Rectal smooth muscle tissue (tissue), 1 donor: ENCODE measurements at regions not wholly inside any gene's neighbourhood (a gene's known extent, or its start where the extent isn't known, plus 50 kb on each side); places are given as distances from the start of the nearest gene placed in this dataset.
"Not testable (repeated sequence)": the region's sequence is repeated elsewhere in the genome, so short reads cannot be mapped to it uniquely, and the experiment has no call there.

Source experiments
- H3K27ac ChIP-seq: one replicate; pipeline ENCODE4 v1.7.0; 2013; ENCODE audit warnings: low read depth, low read length, inconsistent platforms
- H3K27me3 ChIP-seq: one replicate; pipeline ENCODE4 v1.7.0; 2013; ENCODE audit warnings: low read length; ENCODE audit not compliant: control insufficient read depth, insufficient read depth
- H3K36me3 ChIP-seq: one replicate; pipeline ENCODE4 v1.7.0; 2013; ENCODE audit warnings: low read length; ENCODE audit not compliant: control insufficient read depth, insufficient read depth
- H3K4me1 ChIP-seq: one replicate; pipeline ENCODE4 v1.7.0; 2013; ENCODE audit warnings: low read length; ENCODE audit not compliant: control insufficient read depth, insufficient read depth
- H3K4me3 ChIP-seq: one replicate; pipeline ENCODE4 v1.7.0; 2013; ENCODE audit warnings: low read length
- H3K9ac ChIP-seq: one replicate; pipeline ENCODE4 v1.7.0; 2013; ENCODE audit warnings: low read length

DNA sequence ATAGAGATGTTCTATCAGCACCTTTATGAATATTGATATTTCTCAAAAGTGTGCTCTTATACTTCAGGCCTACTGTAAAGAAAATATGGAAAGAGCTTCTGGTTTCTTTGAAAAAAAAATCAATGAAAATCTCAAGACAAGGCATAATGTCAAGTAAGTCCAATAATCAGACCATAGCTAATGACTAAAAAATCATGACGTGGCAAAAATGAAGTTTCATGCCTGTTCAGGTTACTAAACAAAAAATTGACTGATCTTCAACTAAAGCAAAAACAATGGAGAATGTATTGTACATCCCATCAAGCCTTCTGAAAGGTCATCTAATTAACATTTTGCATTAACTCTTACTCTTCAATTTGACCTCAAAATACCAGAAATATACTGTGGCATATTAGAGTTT lies 824.4 kb downstream of the EPHA4 start:
- Histone ChIP-seq H3K27me3 (no peaks in the 10 kb centered on the region), H3K9ac (no peak overlapping the region), H3K27ac (no peak overlapping the region), H3K4me1 (no peaks in the 10 kb centered on the region), H3K4me3 (no peak overlapping the region), H3K36me3 (no peaks in the 10 kb centered on the region)

DNA sequence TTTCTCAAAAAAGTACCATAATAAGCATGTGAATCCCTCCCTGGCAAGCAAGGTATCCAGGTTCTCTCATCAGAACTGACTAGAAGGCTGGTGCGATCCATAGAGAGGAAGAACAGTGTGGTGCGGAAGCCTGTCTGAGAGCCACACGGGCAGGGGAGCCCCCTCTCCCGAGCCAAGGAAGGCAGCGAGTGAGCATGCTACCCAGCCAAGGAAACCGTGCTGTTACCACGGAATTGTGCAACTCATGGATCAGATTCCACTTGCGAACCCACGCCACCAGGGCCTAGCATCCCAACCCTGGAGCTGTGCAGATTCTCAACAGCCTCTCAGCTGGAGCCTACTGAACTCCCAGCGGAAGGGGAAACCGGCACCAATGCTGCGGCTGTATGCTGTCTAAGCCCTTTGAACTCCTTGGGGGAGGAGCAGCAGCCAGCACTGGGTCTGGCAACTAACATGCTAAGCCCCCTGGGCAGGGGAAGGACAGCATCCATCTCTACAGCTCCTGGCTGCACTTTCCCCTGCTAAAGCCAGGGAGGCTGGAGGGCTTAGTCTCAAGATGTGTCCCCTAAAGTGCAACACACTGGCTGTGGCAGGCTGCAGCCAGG lies 823.1 kb downstream of the EPHA4 start:
- no peak overlapping the region for H3K9ac ChIP-seq
- H3K4me1 ChIP-seq = no peaks in the 10 kb centered on the region
- H3K4me3 ChIP-seq = no peak overlapping the region
- H3K27ac ChIP-seq = no peak overlapping the region
- H3K36me3 ChIP-seq = no peaks in the 10 kb centered on the region
- no peaks in the 10 kb centered on the region for H3K27me3 ChIP-seq

- Histone ChIP-seq H3K36me3 (no peaks in the 10 kb centered on the region), H3K9ac (no peak overlapping the region), H3K27ac (no peak overlapping the region), H3K4me1 (no peaks in the 10 kb centered on the region), H3K4me3 (no peak overlapping the region), H3K27me3 (no peaks in the 10 kb centered on the region)
Measured at GRCh38 chr2:220753486-220753885, 818.6 kb downstream of the EPHA4 start.

DNA sequence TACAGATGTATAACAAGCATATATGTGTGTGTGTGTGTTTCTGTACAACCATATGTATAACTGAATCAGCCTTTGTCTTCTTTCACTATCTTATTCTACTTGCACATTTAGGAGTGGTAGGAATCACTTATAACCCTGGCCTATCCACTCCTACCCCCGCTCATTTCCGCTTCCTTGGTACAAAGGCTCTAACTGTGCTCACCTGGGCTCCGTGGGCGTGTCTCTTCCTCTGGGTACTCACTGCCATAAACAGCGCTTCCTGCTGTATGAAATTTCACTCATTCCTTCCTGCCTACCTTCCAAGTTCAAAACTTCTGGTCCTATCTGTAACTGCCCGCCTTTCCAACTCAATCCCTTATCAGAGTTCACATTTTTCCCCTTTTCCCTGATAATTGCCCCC lies 815.5 kb downstream of the EPHA4 start:
- no peak overlapping the region for H3K9ac ChIP-seq
- H3K4me1 ChIP-seq = no peaks in the 10 kb centered on the region
- no peak overlapping the region for H3K27ac ChIP-seq
- no peak overlapping the region for H3K4me3 ChIP-seq
- H3K27me3 ChIP-seq = no peaks in the 10 kb centered on the region
- H3K36me3 ChIP-seq = no peaks in the 10 kb centered on the region

DNA sequence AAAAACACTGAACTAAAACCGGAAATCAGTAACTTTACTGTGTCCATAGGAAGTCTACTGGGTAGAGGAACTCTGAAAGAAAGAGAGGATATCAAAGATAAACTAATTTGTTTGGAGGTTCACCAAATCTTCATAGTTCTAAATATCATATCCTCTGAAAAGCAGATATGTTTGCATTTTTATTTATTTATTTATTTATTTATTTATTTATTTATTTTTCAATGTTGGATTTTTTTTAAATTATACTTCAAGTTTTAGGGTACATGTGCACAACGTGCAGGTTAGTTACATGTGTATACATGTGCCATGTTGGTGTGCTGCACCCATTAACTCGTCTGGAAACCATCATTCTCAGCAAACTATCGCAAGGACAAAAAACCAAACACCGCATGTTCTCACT lies 813.7 kb downstream of the EPHA4 start:
- not testable (repeated sequence) for H3K27me3 ChIP-seq, H3K4me3 ChIP-seq, H3K27ac ChIP-seq, H3K9ac ChIP-seq, H3K36me3 ChIP-seq, H3K4me1 ChIP-seq

GRCh38 chr2:220764171-220764570 lies 807.9 kb downstream of the EPHA4 start:
- Histone ChIP-seq H3K27me3 (no peaks in the 10 kb centered on the region), H3K4me3 (no peak overlapping the region), H3K36me3 (no peaks in the 10 kb centered on the region), H3K9ac (no peak overlapping the region), H3K4me1 (no peaks in the 10 kb centered on the region), H3K27ac (no peak overlapping the region)

- H3K4me1 ChIP-seq = no peaks in the 10 kb centered on the region
- H3K27ac ChIP-seq = no peak overlapping the region
- no peak overlapping the region for H3K4me3 ChIP-seq
- no peaks in the 10 kb centered on the region for H3K36me3 ChIP-seq
- H3K27me3 ChIP-seq = no peaks in the 10 kb centered on the region
- H3K9ac ChIP-seq = no peak overlapping the region
Measured at GRCh38 chr2:220767591-220768255, 804.4 kb downstream of the EPHA4 start.

GRCh38 chr2:220775856-220776488 lies 796.1 kb downstream of the EPHA4 start:
- Histone ChIP-seq H3K4me3 (no peak overlapping the region), H3K9ac (no peak overlapping the region), H3K27me3 (no peaks in the 10 kb centered on the region), H3K36me3 (no peaks in the 10 kb centered on the region), H3K27ac (no peak overlapping the region), H3K4me1 (no peaks in the 10 kb centered on the region)

- H3K27me3 ChIP-seq, H3K27ac ChIP-seq: not testable (repeated sequence)
Measured at GRCh38 chr2:220779076-220779475, 793.0 kb downstream of the EPHA4 start.

DNA sequence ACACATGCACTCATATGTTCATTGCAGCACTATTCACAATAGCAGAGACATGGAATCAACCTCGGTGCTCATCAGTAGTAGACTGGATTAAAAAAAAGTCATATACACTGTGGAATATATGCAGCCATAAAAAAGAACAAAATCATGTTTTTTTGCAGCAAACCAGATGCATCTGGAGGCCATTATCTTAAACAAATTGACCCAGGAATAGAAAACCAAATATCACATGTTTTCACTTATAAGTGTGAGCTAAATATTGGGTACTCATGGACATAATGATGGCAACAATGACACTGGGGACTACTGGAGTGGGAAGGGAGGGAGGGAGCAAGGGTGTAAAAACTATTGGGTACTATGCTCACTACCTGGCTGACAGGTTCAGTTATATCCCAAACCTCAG lies 792.6 kb downstream of the EPHA4 start:
- Histone ChIP-seq H3K27me3 (no peaks in the 10 kb centered on the region), H3K4me3 (no peak overlapping the region), H3K9ac (no peak overlapping the region)

More at GRCh38 chr2:220779076-220779475, 793.0 kb downstream of the EPHA4 start:
- not testable (repeated sequence) for H3K36me3 ChIP-seq, H3K9ac ChIP-seq, H3K4me1 ChIP-seq, H3K4me3 ChIP-seq

DNA sequence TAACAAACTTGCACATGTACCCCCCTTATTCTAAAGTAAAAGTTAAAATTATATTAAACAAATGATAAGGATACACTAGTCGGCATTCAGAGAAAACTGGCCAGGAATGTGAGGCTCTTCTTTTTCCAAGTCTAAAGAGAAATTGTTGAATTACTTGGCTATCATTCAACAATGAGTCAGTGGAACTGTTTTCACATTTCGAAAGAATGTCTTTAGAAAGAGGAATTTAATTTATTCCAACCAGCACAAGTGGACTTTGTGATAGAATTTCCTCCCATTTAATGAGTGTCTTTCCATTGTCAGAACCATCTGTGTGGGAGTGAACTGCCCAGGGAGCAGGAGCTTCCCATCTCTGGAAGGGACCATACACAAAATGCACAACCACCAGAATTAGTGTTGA lies 792.2 kb downstream of the EPHA4 start:
- no peak overlapping the region for H3K9ac ChIP-seq
- H3K27ac ChIP-seq = no peak overlapping the region
- H3K4me3 ChIP-seq = no peak overlapping the region
- no peaks in the 10 kb centered on the region for H3K36me3 ChIP-seq
- H3K27me3 ChIP-seq = no peaks in the 10 kb centered on the region
- no peaks in the 10 kb centered on the region for H3K4me1 ChIP-seq

More for the DNA sequence above, 792.6 kb downstream of the EPHA4 start:
- Histone ChIP-seq H3K36me3 (no peaks in the 10 kb centered on the region), H3K4me1 (no peaks in the 10 kb centered on the region), H3K27ac (no peak overlapping the region)

- Histone ChIP-seq H3K36me3 (no peaks in the 10 kb centered on the region), H3K9ac (no peak overlapping the region), H3K27ac (no peak overlapping the region)
Measured at GRCh38 chr2:220781622-220782241, 790.4 kb downstream of the EPHA4 start.

More at GRCh38 chr2:220781622-220782241, 790.4 kb downstream of the EPHA4 start:
- no peak overlapping the region for H3K4me3 ChIP-seq
- H3K4me1 ChIP-seq = no peaks in the 10 kb centered on the region
- H3K27me3 ChIP-seq = no peaks in the 10 kb centered on the region
